ENCODE measurements at regions not wholly inside any gene's neighbourhood (a gene's known extent, or its start where the extent isn't known, plus 50 kb on each side); places are given as distances from the start of the nearest gene placed in this dataset.

- TF ChIP-seq MAFK (IDR thresholded peaks at IDR 0.05; ENCODE audit: low read depth, low read length) (no peak), EGR1 (IDR thresholded peaks at IDR 0.05; ENCODE audit: borderline replicate concordance, low read depth, low read length) (no peak), GABPA (IDR thresholded peaks at IDR 0.05; ENCODE audit: borderline replicate concordance, insufficient read depth, low read length) (no peak), RAD21 (IDR thresholded peaks at IDR 0.05 in 1 of 2, conservative IDR thresholded peaks at IDR 0.05 in 1 of 2; ENCODE audit: low read depth in 2 of 2, low read length in 2 of 2) (no peak), FOSL1 (IDR thresholded peaks at IDR 0.05; ENCODE audit: insufficient read depth, low read depth, low read length) (no peak), MAX (IDR thresholded peaks at IDR 0.05) (no peak), CHD1 (IDR thresholded peaks at IDR 0.05; ENCODE audit: low read depth, low read length) (no peak)
Observed at GRCh38 chr14:61110316-61111082, 129.5 kb downstream of the SLC38A6 start (continued).
